NCI-H82 treated with DMSO at 0.1 percent for 48 hours (cell line): ENCODE measurements at regions not wholly inside any gene's neighbourhood (a gene's known extent, or its start where the extent isn't known, plus 50 kb on each side); places are given as distances from the start of the nearest gene placed in this dataset.
"Not testable (repeated sequence)": the region's sequence is repeated elsewhere in the genome, so short reads cannot be mapped to it uniquely, and the experiment has no call there.

Experiments used
- DNase-seq: peaks from one replicate; lab custom pipeline; 2025; ENCODE audit not compliant: unreplicated experiment; lab: John Stamatoyannopoulos, UW

DNA sequence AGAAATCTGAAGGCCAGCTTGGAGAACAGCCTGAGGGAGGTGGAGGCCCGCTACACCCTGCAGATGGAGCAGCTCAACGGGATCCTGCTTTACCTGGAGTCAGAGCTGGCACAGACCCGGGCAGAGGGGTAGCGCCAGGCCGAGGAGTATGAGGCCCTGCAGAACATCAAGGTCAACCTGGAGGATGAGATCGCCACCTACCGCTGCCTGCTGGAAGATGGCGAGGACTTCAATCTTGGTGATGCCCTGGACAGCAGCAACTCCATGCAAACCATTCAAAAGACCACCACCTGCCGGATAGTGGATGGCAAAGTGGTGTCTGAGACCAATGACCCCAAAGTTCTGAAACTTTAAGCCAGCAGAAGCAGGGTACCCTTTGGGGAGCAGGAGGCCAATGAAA lies 318.4 kb downstream of the ZFHX3 start:
- not testable (repeated sequence) for DNase-seq

DNA sequence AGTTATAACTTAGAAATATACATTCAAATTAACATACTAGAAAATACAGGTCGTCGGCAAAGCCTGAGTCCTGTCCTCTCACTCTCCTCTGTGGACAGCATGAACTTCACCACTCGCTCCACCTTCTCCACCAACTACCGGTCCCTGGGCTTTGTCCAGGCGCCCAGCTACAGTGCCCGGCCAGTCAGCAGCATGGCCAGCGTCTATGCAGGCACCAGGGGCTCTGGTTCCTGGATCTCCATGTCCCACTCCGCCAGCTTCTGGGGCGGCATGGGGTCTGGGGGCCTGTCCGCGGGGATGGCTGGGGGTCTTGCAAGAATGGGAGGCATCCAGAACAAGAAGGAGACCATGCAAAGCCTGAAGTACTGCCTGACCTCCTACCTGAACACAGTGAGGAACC lies 319.4 kb downstream of the ZFHX3 start:
- DNase-seq, result no peak

DNA sequence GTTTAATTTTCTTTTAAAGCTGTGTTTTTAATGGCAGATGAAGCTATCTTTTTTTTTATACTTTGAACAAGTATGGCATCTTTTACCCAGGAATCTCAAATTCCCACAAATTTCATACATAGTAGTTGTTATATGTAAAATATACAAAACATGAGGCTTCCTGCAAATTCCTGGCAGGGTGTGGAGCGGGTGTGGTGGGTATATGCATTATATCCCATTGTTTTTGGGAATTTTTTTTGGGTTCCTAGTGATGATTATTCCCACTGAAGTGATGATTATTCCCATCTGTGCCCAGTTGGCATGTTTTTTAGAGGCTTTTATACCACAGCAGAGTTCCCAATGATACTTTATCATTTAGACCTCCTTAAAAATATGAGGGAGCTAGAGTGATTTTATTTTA lies 320.4 kb downstream of the ZFHX3 start:
- DNase-seq, result no peak

DNA sequence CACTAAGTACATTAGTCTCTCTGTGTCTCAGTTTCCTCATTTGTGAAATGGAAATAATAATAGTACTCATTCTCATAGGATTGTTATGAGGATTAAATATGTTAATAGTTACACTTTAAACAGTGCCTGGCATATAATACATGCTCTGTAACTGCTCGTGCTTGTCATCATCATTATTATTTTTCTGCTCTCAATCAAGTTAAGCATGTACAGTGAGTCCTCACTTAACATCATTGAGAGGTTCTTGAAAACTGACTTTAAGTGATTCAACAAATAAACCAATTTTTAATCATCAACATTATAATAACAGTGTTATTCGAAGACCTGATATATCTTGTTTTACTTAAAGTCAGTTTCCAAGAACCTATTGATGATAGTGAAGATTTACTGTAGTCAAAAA lies 322.3 kb downstream of the ZFHX3 start:
- DNase-seq, result no peak

DNA sequence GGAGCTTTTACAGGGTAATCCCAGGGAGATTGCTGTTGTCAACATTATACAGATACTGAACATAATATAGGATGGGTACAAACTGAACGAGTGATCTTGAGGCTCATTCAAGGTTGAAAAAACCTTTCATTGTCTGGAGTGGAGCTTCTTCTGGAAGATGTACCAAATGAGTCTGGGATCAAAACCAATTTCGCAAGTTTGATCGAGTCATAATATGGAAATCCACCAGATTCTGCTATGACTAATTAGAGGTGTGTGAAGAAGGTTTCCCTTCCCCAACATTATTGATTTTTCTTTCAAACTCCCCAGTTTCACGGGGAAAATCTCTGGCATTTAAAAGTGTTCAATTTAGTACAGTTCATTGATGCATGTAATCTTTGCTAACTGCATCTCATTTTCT lies 324.1 kb downstream of the ZFHX3 start:
- DNase-seq, result no peak

DNA sequence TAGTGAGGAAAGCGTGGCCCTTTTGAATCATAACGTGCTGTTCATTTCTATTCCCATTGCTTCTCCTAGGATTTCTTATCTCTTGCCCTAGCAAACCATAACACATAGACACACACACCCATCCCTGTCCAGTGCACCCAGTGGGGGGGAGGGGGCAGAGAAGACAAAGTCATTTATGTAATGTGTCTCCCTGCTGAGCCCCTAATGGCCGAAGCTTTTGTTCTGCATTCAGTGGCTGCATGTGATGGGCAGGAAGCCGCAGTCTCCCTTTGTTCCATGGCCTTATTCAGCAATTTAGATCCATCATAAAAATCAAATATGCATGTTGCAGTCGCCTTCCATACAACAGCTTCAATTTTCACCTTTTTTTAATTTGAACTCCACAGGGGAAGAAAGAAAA lies 325.4 kb downstream of the ZFHX3 start:
- DNase-seq, result no peak

DNA sequence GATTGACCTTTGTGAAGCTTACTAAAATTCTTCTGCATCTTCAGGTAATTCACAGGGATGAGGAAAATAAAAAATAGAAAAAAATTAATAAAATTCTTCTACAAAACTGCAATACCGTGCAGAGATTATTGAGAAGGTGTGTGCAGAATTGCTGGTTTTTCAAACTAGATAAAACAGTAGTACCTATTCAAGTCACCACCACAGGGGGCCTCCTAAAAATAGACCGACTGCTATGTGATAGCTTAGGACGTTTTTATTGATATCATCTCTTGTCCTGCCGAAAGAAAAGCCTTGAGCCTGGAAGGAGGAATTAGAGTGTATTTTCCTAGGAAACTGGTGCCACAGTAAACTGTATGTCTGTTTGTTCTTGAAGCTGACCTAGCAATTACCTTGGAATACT lies 325.9 kb downstream of the ZFHX3 start:
- no peak for DNase-seq

DNA sequence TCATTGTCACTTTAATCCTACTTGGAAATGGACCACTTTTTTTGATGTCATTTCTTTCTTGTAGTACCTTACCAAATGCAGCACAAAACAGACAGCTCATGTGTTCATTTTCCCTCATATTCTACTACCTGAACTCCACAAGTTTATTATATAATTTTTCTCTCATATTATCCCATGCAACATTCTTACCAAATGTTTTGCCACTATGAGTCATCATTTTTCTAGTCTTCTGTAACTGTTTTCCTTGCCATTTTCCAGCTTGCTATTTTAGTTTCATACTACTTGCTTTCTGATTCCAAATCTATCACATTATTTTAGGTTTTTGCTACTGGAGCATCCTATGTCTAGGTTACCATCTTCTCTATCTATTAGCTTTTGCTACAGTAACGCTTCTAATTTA lies 332.7 kb downstream of the ZFHX3 start:
- DNase-seq, result no peak

DNA sequence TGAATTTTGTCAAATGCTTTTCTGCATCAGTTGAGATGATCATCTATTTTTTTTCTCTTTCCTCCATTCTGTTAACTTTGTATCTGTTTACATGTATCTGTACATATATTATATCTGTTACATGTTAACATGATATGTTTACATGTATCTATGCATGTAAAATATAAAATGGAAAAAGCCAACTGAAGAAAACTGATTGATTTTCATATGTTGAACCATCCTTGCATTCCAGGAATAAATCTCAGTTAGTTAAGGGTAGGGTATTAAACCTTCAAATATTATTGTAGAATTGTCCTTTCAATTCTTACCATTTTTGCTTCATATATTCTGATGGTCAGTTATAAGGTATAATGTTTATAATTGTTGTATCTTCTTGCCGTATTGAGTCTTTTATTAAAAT lies 336.1 kb downstream of the ZFHX3 start:
- no peak for DNase-seq

DNA sequence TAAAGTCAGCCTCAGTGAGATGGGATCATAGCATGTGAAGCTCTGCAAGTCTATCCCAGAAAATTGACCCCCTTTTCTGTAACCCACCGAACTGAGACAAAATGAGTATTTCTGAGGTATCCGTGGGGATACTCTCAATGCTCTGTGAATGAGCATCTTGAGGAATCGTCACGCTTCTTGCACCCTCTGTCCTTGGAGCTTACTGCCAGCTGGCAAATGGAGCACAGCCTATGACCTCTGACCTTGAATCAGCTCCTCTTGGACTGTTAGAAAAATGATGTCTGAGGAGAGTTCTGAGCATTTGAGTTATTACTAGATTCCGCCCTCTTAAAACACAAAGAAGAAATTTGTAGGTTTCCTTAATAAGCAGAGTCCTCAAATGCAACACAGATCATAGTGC lies 342.1 kb downstream of the ZFHX3 start:
- no peak for DNase-seq

DNA sequence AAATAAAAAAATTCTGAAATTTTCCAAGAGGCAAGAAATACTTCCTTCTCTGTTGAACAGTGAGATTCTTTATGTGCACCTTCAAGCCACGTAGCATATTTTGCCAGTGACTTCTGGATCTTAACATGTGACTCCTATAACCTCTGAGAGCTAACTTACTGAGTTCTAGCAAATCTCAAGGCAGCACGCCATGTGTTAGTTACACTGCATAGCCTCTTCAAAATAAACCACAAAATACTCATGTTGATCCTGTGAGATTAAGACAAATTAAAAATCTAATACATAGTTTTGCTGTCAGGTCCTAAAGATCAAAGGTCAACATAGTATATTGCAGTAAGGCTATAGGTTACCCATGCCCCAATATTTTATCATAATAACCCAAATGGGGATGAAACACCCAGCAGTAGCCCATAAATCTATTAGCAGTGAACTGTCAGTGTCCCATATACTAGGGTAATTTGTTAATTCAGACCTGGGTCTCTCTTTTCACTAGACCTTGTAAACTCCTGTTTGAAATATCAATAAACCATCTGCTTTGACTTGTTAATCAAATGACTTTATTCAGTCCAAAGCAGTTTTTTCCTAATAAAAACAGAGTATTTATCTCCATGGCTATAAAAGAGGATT lies 343.1 kb downstream of the ZFHX3 start:
- DNase-seq, result no peak

DNA sequence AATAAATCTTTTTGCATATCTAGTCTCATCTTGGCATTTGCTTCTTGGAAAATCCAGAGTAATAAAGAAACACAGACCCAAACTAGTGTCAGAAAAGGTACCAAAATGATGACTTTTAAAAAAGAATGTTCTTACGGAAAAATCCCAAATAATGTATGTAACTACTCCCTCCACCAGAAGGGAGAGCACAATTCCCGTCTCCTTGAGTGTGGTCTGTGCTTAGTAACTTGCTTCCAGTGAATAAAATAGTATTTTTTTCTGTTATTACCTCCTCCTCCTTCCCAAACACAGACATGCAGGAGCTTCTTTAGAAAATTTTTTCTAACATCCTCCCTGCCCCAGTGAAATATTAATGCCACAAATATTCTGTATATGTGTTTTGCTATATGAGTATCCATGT lies 358.1 kb downstream of the ZFHX3 start:
- no peak for DNase-seq

DNA sequence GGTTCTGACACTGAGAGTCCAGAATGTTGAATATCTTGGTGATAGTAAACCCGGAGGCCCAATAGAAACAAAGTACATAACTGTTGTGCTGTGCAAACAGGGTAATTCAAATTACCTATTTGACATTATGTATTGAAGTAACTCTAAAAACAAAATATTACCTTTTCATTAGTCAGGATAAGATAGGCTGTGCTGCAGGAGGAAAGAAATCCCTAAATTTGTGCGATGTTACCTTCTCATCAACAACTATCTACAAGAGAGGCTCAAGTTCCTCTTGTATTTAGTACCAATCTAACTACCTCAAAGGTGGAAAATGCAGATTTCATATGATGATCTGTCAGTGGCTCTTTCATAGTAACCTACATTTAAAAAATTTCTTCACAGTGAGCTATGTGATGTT lies 367.2 kb downstream of the ZFHX3 start:
- no peak for DNase-seq

DNA sequence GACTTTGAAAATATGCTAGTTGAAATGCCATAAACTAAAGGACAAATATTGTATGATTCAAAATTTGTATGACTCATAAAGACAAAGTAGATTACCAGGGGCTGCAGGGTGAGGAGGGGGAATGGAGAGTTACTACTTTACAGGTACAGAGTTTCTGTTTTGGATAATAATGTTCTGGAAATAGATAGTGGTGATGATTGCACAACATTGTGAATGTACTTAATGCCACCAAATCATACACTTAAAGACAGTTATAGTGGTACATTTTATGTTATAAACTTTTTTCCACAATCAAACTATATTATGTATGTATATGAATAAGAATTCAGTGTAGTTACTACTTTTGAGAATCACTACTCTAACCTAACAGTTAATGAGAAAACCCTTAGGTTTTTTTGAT lies 368.1 kb downstream of the ZFHX3 start:
- DNase-seq, result no peak

DNA sequence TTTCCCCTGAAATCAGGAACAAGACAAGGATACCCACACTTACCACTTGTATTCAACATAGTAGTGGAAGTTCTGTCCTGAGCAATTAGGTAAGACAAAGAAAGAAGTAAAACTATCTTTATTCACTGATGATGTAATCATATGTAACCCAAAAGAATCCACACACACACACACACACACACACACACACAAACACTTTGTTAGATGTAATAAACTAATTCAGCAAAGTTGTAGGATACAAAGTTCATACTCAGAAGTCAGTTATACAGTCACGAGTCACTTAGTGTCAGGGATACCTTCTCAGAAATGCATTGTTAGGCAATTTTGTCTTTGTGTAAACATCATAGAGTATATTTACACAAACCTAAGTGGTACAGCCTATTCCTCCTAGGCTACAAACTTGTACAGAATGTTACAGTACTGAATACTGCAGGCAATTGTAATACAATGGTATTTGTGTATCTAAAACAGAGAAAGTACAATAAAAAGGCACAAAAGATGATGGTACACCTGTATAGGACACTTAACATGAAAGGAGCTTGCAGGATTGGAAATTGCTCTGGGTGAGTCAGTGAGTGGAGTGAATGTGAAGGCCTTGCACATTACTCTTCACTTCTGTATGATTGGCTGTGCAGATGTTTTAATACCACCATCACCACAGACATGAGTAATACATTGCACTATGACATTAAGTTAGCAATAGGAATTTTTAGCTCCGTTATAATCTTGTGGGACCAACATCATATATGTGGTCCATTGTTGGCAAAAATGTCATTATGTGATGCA lies 370.1 kb downstream of the ZFHX3 start:
- DNase-seq, result no peak

DNA sequence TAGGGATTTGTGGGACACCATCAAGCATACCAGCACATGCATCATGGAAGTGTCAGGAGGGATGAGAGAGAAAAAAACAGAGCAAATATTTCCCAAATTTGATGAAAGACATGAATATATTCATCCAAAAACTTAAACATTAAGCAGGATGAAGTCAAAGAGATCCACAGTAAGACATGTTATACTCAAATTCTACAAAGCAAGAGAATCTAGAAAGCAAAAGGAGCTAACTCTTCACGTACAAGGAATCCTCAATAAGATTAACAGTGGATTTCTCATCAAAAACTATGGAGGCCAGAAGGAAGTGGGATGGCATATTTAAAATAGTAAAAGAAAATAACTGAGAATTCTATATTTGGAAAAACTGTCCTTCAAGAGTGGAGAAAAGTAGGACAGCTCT lies 374.8 kb downstream of the ZFHX3 start:
- no peak for DNase-seq

DNA sequence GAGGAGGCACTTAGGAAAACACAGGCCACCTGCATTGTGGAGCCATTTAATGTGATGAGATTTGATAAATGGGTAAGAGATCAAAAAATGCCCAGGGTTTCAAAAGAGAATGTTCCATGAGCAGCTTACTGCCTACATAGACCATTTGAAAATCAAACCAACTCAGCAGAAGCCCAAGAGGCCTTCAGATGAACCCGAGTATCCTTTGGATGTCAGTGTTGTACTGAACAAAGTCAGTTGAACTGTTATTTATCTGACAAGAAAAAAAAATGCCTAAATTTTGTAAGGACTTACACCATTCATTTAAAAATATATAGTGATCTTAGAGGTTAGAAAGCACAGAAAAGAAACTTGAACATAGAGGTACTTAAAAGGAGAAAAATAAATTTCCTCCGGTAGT lies 381.7 kb downstream of the ZFHX3 start:
- DNase-seq, result no peak

DNA sequence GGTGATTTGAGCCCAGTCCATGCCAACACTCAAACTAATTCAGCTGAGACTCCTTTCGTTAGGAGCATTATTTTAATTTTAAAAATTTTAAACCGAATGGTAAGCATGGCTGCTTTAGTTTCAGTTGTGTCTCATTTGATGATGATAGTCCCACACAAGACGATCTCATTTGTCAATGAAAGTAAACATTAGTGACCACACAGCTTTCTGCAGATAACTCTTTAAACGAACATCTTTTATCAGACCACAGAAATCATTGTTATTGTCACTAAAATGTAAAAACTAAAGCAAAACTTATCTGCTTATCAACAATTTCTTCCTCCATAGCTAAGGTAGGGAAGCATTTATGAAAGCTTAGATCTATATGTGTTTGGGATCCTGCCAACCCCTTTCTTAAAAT lies 382.2 kb downstream of the ZFHX3 start:
- no peak for DNase-seq

DNA sequence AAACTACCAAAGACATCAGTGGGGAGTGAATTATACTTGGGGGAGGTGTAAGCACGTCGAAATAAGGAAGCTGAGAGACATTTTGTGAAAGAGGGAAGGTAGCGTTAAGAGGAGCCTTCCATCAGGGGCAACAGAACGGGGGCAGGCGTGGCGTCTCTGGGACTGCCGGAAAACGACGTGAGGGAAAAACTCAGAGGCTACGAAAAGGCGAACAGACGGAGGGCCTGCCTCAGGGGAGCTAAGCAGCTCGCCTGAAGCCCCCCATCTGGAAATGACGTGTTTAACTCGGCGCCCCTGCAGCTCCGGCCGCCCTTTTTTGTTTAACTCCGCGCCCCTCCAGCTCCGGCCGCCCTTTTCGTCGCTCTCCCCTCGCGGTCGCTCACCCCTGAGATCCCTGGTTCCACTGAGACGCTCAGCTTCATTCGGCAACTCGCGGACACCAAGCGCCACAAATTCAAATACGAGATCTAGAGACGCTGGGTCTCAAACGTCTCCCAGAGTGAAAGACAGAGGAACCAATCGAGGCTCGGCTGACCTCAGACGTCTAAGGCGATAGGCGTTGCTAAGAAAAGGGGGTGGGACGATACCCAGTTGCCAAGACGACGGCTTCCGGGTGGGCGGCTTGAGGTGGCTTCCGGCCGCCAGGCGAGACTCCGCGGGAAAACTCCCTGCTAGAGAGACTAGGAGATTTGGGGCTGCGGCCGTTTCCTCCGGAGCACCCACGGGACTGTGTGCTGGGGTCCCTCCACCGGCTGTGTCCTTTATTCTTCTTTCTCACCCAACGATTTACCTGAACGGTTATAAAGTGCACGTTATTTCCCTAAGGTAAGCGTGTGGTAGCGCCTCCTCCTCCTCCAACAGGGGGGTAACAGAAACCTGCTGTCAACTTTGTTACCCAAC lies 383.2 kb downstream of the ZFHX3 start:
- peak; percentile 85 for DNase-seq

DNA sequence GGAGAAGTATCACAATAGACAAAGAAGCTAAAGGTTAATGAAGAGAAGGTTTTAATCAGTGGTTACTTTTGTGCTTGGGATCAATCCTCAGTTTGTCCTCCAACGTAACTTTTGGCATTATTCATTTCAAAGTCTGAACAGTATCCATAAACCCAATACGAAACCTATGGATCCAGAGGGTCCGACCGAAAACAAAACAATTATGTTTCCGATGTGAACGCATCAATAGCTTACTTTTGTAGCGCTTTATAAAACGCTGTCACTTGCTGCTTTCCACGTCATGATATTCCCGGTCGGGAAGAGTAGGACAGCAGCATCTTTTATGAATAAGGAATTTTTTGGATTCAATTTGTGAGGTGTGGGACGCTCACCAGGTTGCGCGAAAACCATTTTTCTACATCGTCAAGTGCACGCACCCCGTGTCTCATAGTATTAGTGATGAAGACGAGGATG lies 383.8 kb downstream of the ZFHX3 start:
- DNase-seq, result no peak

DNA sequence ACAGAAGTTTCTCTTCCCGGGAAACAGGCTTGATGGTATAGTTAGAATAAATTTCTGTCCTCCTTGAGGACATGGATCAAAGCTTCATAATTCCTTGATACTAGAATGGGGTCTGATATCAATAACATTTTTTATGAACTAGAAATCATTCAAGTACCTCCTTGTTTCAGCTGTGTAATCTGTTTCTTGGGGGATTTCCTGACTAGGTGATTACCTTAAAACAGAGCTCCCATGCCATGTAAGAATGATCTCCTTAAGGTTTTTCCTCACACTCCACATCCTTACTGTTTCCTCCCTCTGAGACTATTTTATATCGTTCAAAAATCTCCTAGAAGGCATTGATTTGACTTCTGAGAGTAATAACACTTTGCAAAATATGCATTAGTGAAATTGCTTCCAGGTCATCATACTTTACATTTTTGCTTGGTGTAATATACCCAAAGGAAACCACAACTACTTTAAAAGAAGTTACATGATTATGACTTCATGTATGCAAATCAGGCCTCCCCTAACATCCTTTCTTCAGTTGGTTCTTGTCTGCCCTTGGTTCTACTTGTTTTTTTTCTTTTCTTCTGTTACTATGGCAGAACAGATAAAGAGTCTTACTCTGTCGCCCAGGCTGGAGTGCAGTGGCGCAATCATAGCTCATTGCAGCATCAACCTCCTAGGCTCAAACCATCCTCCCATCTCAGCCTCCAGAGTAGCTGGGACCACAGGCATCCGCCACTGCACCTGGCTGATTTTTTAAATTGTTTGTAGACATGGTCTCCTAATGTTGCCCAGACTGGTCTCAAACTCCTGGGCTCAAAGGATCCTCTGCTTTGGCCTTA lies 388.8 kb downstream of the ZFHX3 start:
- DNase-seq, result no peak
